Common myeloid progenitor, CD34-positive (primary cell): ENCODE measurements at regions not wholly inside any gene's neighbourhood (a gene's known extent, or its start where the extent isn't known, plus 50 kb on each side); places are given as distances from the start of the nearest gene placed in this dataset.
"Not testable (repeated sequence)": the region's sequence is repeated elsewhere in the genome, so short reads cannot be mapped to it uniquely, and the experiment has no call there.

ENCODE experiments used
- CTCF ChIA-PET: fragments of 350-600 bp; sonication (Branson Sonifier 250); formaldehyde crosslinking; loops from one replicate; lab custom pipeline; 2021; ENCODE audit warnings: antibody characterized with exemption; lab: Charles Lee
- POLR2A ChIA-PET: fragments of 350-600 bp; sonication (Branson Sonifier 250); formaldehyde crosslinking; loops from one replicate; lab custom pipeline; 2021; ENCODE audit warnings: antibody characterized with exemption; lab: Charles Lee
- DNase-seq, 3 donors: peaks; one replicate each; pipeline versions ENCODE4 v3.0.0 to v3.0.0-alpha.2; 2013
- H3K27ac ChIP-seq, 2 experiments: 1 replicate in 1 of 2; 2 replicates in 1 of 2; pipeline ENCODE4 v1.7.0; 2013; ENCODE audit warnings: inconsistent platforms in 2 of 2, low read length in 2 of 2, mild to moderate bottlenecking in 2 of 2, low read depth in 1 of 2, moderate library complexity in 1 of 2; ENCODE audit not compliant: severe bottlenecking in 2 of 2, insufficient read depth in 1 of 2, poor library complexity in 1 of 2
- H3K27me3 ChIP-seq, 5 experiments: replicated peaks in 2 of 5; 1 replicate in 3 of 5; 2 replicates in 2 of 5; pipeline versions ENCODE4 v1.6.1 to v1.7.0; 2013; ENCODE audit warnings: low read length in 4 of 5, mild to moderate bottlenecking in 2 of 5, moderate library complexity in 2 of 5, inconsistent platforms in 1 of 5; ENCODE audit not compliant: insufficient read depth in 5 of 5, control insufficient read depth in 4 of 5
- H3K36me3 ChIP-seq, 4 experiments: 1 replicate in 2 of 4; 2 replicates in 2 of 4; pipeline versions ENCODE4 v1.6.1 to v1.7.0; 2013; ENCODE audit warnings: low read length in 3 of 4, control low read depth in 1 of 4, mild to moderate bottlenecking in 1 of 4; ENCODE audit not compliant: control insufficient read depth in 4 of 4, insufficient read depth in 4 of 4
- H3K4me1 ChIP-seq, 4 experiments: 1 replicate in 3 of 4; 2 replicates in 1 of 4; pipeline versions ENCODE4 v1.6.1 to v1.7.1; 2013; ENCODE audit warnings: low read length in 3 of 4, mild to moderate bottlenecking in 3 of 4, control low read depth in 1 of 4, inconsistent platforms in 1 of 4, moderate library complexity in 1 of 4; ENCODE audit not compliant: control insufficient read depth in 4 of 4, insufficient read depth in 4 of 4; ENCODE audit errors: control extremely low read depth in 1 of 4
- H3K4me3 ChIP-seq, 7 experiments: 1 replicate in 4 of 7; 2 replicates in 3 of 7; pipeline versions ENCODE4 v1.5.1 to v1.7.0; 2013; ENCODE audit warnings: mild to moderate bottlenecking in 7 of 7, low read length in 6 of 7, moderate library complexity in 6 of 7, inconsistent platforms in 2 of 7, low read depth in 2 of 7, control low read depth in 1 of 7; ENCODE audit not compliant: insufficient read depth in 4 of 7, control insufficient read depth in 1 of 7; ENCODE audit errors: extremely low read depth in 1 of 7
- H3K9me3 ChIP-seq, 5 experiments: 1 replicate in 4 of 5; 2 replicates in 1 of 5; pipeline versions ENCODE4 v1.6.1 to v1.7.1; 2013; ENCODE audit warnings: low read length in 4 of 5, mild to moderate bottlenecking in 2 of 5, inconsistent platforms in 1 of 5, low read depth in 1 of 5, moderate library complexity in 1 of 5; ENCODE audit not compliant: control insufficient read depth in 4 of 5, insufficient read depth in 2 of 5; ENCODE audit errors: control extremely low read depth in 1 of 5
- WGBS: methylation state at CpG from one replicate; pipeline ENCODE4 v1.1.5; 2013; ENCODE audit not compliant: insufficient coverage; 5-methylcytosine and 5-hydroxymethylcytosine counted together

DNA sequence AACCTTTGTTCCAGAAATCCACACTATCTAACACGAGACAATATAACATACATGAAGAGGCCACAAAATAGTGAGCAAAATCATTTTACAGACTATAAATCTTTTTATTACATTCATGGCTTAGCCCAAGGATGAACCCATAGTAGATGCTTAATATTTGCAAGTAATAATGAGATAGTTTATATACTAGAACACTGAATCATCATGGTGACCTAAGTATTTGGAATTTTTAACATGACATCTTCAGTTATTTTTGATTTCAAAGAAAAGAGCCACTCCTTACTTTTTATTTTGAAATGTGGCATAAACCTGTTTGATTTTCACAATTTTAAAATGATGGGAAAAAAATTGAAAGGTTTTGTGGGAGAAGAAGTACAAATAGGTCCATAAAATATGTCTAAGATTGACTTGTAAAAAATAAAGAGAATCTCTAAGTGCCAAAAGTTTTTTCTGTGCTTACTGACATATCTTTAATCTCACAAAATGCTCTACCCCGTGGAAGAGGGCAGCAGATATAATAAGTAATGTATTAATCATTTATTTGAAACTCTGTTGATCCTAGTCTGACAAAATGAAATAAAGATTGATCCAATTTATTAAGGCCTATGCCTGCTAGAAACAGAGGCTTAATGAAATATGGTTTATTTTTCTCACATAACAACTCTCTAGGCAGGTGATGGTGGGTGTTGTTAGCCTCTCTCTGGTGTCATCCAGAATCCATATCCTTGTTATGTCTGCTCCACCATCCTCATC, 224.5 kb upstream of the CENPE start:
- WGBS, result no CpG with 5 or more reads among the region's 2 CpGs
- no peak overlapping the region for H3K4me3 ChIP-seq
- ChIA-PET CTCF (no interaction called here), POLR2A (no interaction called here)
- no peak overlapping the region for H3K27ac ChIP-seq
- H3K4me1 ChIP-seq, result no peaks in the 10 kb centered on the region
- DNase-seq, result no peak
- no peaks in the 10 kb centered on the region for H3K36me3 ChIP-seq
- H3K9me3 ChIP-seq, result no peaks in the 10 kb centered on the region
- H3K27me3 ChIP-seq, result no peaks in the 10 kb centered on the region

DNA sequence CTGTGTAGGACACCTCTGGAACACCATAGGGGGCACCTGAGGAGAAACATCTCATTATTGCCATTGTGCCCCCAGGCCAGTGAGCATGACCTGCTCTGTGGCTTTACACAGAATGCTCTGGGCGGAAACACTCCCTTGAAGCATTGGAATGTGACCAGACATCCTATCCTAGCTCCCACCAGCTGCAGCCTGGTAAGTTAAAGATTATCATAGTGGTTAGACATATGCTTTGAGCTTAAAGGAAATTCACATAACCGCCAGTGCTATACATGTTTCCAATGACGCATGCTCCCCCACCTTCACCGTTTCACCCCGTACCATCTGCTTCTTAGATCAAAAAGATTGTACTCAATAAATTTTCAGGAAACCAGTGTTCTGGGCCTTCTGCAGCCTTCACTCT, 217.7 kb upstream of the CENPE start:
- H3K27ac ChIP-seq, result no peak overlapping the region
- ChIA-PET CTCF (no interaction called here), POLR2A (no interaction called here)
- no peak overlapping the region for H3K4me3 ChIP-seq
- no peaks in the 10 kb centered on the region for H3K27me3 ChIP-seq
- WGBS, result 87% methylated on average over 4 of the region's 5 CpGs
- H3K9me3 ChIP-seq, result no peaks in the 10 kb centered on the region
- no peaks in the 10 kb centered on the region for H3K4me1 ChIP-seq
- no peak for DNase-seq
- H3K36me3 ChIP-seq, result no peaks in the 10 kb centered on the region

DNA sequence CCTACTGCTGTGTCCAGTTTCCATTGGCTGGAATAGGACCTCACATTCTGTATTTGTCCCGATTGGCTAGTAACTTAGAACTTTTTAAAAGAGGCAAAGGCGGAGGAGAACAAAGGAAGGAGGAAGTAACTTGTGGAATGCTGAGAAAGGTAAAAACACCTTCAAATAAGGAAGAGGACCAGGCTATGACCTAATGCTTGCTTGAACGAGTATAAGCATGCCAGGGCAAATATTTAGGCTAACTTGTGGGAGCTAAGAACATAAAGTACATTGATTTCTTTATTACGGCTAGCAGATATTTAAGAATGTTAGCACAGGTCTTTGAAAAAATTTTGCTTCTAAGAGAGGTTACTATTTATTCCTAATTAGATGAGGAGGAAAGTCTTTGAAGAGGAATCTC, 214.5 kb upstream of the CENPE start:
- H3K27me3 ChIP-seq, DNase-seq, H3K27ac ChIP-seq, POLR2A ChIA-PET, H3K9me3 ChIP-seq, CTCF ChIA-PET, H3K4me3 ChIP-seq, H3K36me3 ChIP-seq, H3K4me1 ChIP-seq: not testable (repeated sequence)
- WGBS, result 77% methylated on average over 4 of the region's 4 CpGs

DNA sequence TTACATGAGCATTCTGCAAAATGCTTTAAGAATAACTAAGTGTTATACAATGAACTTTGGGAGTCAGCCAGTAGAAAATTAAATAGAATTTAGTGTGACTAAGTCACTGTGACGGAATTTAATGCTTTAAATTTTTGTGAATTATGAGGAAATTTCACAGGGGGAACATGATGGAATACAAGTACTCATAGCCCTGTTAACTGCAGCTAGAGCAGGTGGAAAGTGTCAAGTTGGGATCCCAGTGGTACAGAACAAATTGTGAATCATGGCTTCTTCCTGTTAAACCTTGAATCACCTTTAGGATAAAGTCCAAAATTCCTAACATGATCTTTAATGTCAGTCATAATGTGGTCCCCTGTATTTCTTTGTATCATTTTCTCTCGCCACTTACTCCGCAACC, 212.2 kb upstream of the CENPE start:
- no peaks in the 10 kb centered on the region for H3K36me3 ChIP-seq
- ChIA-PET POLR2A (no interaction called here), CTCF (no interaction called here)
- no peaks in the 10 kb centered on the region for H3K9me3 ChIP-seq
- no peak for DNase-seq
- WGBS, result 92% methylated on average over 1 of the region's 3 CpGs
- no peak overlapping the region for H3K4me3 ChIP-seq
- H3K27me3 ChIP-seq, result no peaks in the 10 kb centered on the region
- no peak overlapping the region for H3K27ac ChIP-seq
- H3K4me1 ChIP-seq, result no peaks in the 10 kb centered on the region

DNA sequence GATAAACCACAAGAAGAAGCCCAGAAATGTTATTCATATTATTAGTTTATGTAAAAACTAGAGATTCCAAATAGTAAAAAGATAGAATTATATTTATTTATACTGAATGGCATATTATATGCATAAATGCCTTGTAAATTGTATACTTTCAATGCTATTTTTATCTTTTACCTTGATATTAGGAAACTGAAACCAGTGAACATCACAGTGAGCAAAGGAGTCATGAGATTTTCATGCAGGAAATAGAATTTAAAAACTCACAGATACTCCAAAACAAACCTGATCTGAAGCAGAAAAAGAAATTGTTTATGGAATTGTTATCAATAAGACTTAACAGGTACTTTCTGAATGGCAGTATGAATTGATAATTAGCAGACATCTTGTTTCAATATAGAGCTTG, 207.3 kb upstream of the CENPE start:
- H3K4me1 ChIP-seq, result no peaks in the 10 kb centered on the region
- no peak overlapping the region for H3K4me3 ChIP-seq
- POLR2A ChIA-PET, result no interaction called here
- no peak for DNase-seq
- no peaks in the 10 kb centered on the region for H3K9me3 ChIP-seq
- H3K27ac ChIP-seq, result no peak overlapping the region
- CTCF ChIA-PET, result no interaction called here
- no peaks in the 10 kb centered on the region for H3K36me3 ChIP-seq
- no peaks in the 10 kb centered on the region for H3K27me3 ChIP-seq

DNA sequence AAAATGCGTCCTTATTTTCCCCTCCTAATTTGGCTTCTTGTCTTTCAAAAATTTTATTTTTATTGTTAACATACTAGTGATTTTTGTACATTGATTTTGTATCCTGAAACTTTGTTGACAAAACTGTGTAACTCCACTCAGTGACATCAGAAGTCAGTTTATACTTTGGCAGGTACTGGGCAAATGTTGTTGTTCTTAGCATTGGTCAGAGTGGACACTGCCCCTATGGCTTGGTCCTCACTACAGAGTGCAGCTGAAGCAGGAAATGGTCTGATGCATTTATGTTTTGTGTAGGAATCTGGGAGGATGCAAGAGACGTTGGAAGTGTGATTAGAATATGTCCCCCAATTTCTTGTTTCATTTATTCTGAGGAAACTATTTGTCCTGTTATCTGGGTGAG, 205.5 kb upstream of the CENPE start:
- ChIA-PET CTCF (no interaction called here), POLR2A (no interaction called here)
- WGBS, result no CpG with 5 or more reads among the region's 2 CpGs
- Histone ChIP-seq H3K4me3 (no peak overlapping the region), H3K36me3 (no peaks in the 10 kb centered on the region), H3K9me3 (no peaks in the 10 kb centered on the region), H3K4me1 (no peaks in the 10 kb centered on the region), H3K27me3 (no peaks in the 10 kb centered on the region), H3K27ac (no peak overlapping the region)
- DNase-seq, result no peak

DNA sequence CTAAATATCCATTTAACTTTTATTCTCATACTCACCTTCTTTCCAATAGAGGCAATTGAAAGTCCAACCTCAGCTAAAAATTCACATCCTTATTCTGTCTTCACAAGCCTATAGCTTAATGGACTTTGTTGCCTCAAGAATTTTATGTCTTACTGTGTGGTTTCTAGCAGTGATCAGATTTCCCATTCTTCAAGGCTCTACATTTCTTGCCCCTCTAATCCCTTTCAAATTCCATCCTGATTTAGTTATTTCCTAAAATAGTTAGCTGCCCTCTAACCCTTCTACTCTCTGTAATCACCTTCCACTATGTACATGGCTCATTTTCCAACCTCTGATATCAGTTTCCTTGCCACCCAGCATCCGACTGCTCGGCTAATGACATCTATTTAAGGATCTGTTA, 204.1 kb upstream of the CENPE start:
- WGBS, result no CpG with 5 or more reads among the region's 2 CpGs
- H3K27me3 ChIP-seq, result no peaks in the 10 kb centered on the region
- ChIA-PET POLR2A (no interaction called here), CTCF (no interaction called here)
- H3K27ac ChIP-seq, result no peak overlapping the region
- no peaks in the 10 kb centered on the region for H3K4me1 ChIP-seq
- no peak overlapping the region for H3K4me3 ChIP-seq
- DNase-seq, result no peak
- no peaks in the 10 kb centered on the region for H3K9me3 ChIP-seq
- H3K36me3 ChIP-seq, result no peaks in the 10 kb centered on the region
